Testis (tissue), 2 donors: ENCODE measurements at regions not wholly inside any gene's neighbourhood (a gene's known extent, or its start where the extent isn't known, plus 50 kb on each side); places are given as distances from the start of the nearest gene placed in this dataset.

Source experiments
- DNase-seq: peaks from one replicate; pipeline ENCODE4 v3.0.0-alpha.2; 2019
- H3K27ac ChIP-seq, 2 donors: fragments of 200-600 bp; sonication (generic); one replicate each; pipeline ENCODE4 v1.5.1; 2019
- H3K27me3 ChIP-seq: fragments of 200-600 bp; sonication (generic); one replicate; pipeline ENCODE4 v1.5.1; 2019
- H3K36me3 ChIP-seq: fragments of 200-600 bp; sonication (generic); one replicate; pipeline ENCODE4 v1.5.1; 2017; ENCODE audit warnings: low read depth; ENCODE audit errors: missing control alignments
- H3K4me1 ChIP-seq: fragments of 200-600 bp; sonication (generic); one replicate; pipeline ENCODE4 v1.5.1; 2019
- H3K4me3 ChIP-seq, 2 donors: fragments of 200-600 bp; sonication (generic); one replicate each; pipeline ENCODE4 v1.5.1; 2017 to 2019
- H3K9me3 ChIP-seq: fragments of 200-600 bp; sonication (generic); one replicate; pipeline ENCODE4 v1.5.1; 2017
- CTCF ChIP-seq, 3 experiments: fragments of 450-650 bp in 2 of 3; fragments of 200-600 bp in 1 of 3; sonication (generic) in 1 of 3; IDR thresholded peaks; one replicate each; pipeline ENCODE4 v1.5.1; 2016 to 2019; ENCODE audit warnings: antibody characterized with exemption in 3 of 3, mild to moderate bottlenecking in 2 of 3, moderate library complexity in 1 of 3
- POLR2A ChIP-seq: fragments of 450-650 bp; IDR thresholded peaks from one replicate; pipeline ENCODE4 v1.6.1; 2017; ENCODE audit warnings: antibody characterized with exemption, mild to moderate bottlenecking, moderate library complexity
- WGBS, 2 donors: methylation state at CpG; one replicate each; pipeline ENCODE4 v1.1.5; 2018; 5-methylcytosine and 5-hydroxymethylcytosine counted together
- intact Hi-C: fragments of 100-400 bp; cut with DNase I; formaldehyde crosslinking; loops from one replicate; pipeline ENCODE4 v1.15.1; 2023; ENCODE audit warnings: low total_unique reads

DNA sequence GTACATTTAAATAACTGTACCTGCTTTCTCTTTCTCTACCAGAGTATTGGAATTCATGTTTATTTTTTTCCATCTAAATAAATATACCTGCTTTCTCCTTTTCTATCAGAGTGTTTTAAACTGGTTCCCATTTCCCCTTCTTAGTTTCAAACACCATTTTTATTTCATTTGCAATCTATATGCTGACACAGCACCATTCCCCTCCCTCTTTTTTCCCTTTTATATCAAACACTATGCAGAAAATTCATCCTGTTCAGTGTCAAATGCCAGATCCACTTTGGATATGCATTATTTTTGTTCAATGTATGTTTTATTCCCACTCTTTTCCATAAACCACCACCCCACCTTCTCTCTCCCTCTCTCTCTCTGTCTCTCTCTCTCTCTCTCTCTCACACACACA lies 85.8 kb upstream of the ST6GALNAC5 start:
- Histone ChIP-seq H3K4me1 (no peaks in the 10 kb centered on the region), H3K36me3 (no peaks in the 10 kb centered on the region), H3K27me3 (no peaks in the 10 kb centered on the region), H3K27ac (no peak overlapping the region), H3K9me3 (no peaks in the 10 kb centered on the region), H3K4me3 (no peak overlapping the region)
- TF ChIP-seq POLR2A (no peak), CTCF (IDR thresholded peaks at IDR 0.05) (no peak)
- no peak for DNase-seq
- intact Hi-C loops, result no loop called here

DNA sequence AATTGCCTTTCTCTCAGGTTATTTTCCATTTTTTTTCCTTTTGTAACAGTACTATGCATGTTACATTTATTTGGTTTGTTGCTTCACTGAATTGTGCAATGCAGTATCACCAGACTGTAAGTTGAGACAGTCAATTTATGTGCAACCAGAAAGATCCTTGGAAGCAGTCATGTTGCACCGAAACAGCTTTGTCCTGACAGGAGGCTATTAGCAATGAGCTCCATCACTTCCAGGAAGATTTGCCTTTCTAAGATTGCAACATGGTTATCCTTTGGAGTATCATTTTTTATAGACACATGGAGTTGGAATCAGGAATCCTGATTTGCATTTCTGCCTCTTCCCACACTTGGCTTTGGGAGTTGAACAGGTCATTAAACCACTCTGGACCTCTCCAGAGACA lies 84.5 kb upstream of the ST6GALNAC5 start:
- no peaks in the 10 kb centered on the region for H3K27me3 ChIP-seq
- TF ChIP-seq CTCF (IDR thresholded peaks at IDR 0.05), result no peak
- no peak for TF ChIP-seq POLR2A
- no peak for DNase-seq
- H3K9me3 ChIP-seq, result no peaks in the 10 kb centered on the region
- 79 to 86% methylated on average over 1 of the region's 1 CpG for WGBS, 2 donors
- H3K4me1 ChIP-seq, result no peaks in the 10 kb centered on the region
- intact Hi-C loops, result no loop called here
- no peak overlapping the region for H3K27ac ChIP-seq
- no peaks in the 10 kb centered on the region for H3K36me3 ChIP-seq
- no peak overlapping the region for H3K4me3 ChIP-seq

- TF ChIP-seq CTCF (IDR thresholded peaks at IDR 0.05) (no peak), POLR2A (no peak)
Observed at GRCh38 chr1:76784502-76784901, 82.8 kb upstream of the ST6GALNAC5 start.

GRCh38 chr1:76786222-76786621 lies 81.1 kb upstream of the ST6GALNAC5 start:
- H3K27me3 ChIP-seq, result no peaks in the 10 kb centered on the region
- TF ChIP-seq POLR2A, result no peak
- TF ChIP-seq CTCF (IDR thresholded peaks at IDR 0.05), result no peak
- no peaks in the 10 kb centered on the region for H3K4me1 ChIP-seq
- intact Hi-C loops, result no loop called here
- H3K36me3 ChIP-seq, result no peaks in the 10 kb centered on the region
- H3K9me3 ChIP-seq, result no peaks in the 10 kb centered on the region
- DNase-seq, result no peak
- H3K27ac ChIP-seq, result no peak overlapping the region
- H3K4me3 ChIP-seq, result no peak overlapping the region

More at GRCh38 chr1:76784502-76784901, 82.8 kb upstream of the ST6GALNAC5 start:
- intact Hi-C loops, result no loop called here
- Histone ChIP-seq H3K27me3 (no peaks in the 10 kb centered on the region), H3K4me1 (no peaks in the 10 kb centered on the region), H3K27ac (no peak overlapping the region), H3K36me3 (no peaks in the 10 kb centered on the region), H3K4me3 (no peak overlapping the region), H3K9me3 (no peaks in the 10 kb centered on the region)
- DNase-seq, result no peak

GRCh38 chr1:76793594-76793993 lies 73.7 kb upstream of the ST6GALNAC5 start:
- Histone ChIP-seq H3K9me3 (no peaks in the 10 kb centered on the region), H3K4me1 (no peaks in the 10 kb centered on the region), H3K27ac (no peak overlapping the region), H3K36me3 (no peaks in the 10 kb centered on the region), H3K27me3 (no peaks in the 10 kb centered on the region), H3K4me3 (no peak overlapping the region)
- 39 to 53% methylated on average over 2 of the region's 2 CpGs for WGBS, 2 donors
- intact Hi-C loops, result no loop called here
- TF ChIP-seq POLR2A, result no peak
- no peak for TF ChIP-seq CTCF (IDR thresholded peaks at IDR 0.05)
- DNase-seq, result no peak
